ENCODE measurements at regions not wholly inside any gene's neighbourhood (a gene's known extent, or its start where the extent isn't known, plus 50 kb on each side); places are given as distances from the start of the nearest gene placed in this dataset.

GRCh38 chr15:85297537-85297936, 82.9 kb upstream of the AKAP13 start:
- TF ChIP-seq, protein P1, sequence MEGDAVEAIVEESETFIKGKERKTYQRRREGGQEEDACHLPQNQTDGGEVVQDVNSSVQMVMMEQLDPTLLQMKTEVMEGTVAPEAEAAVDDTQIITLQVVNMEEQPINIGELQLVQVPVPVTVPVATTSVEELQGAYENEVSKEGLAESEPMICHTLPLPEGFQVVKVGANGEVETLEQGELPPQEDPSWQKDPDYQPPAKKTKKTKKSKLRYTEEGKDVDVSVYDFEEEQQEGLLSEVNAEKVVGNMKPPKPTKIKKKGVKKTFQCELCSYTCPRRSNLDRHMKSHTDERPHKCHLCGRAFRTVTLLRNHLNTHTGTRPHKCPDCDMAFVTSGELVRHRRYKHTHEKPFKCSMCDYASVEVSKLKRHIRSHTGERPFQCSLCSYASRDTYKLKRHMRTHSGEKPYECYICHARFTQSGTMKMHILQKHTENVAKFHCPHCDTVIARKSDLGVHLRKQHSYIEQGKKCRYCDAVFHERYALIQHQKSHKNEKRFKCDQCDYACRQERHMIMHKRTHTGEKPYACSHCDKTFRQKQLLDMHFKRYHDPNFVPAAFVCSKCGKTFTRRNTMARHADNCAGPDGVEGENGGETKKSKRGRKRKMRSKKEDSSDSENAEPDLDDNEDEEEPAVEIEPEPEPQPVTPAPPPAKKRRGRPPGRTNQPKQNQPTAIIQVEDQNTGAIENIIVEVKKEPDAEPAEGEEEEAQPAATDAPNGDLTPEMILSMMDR (IDR thresholded peaks at IDR 0.05) = no peak
- TF ChIP-seq POLR2A (IDR thresholded peaks at IDR 0.05) = no peak
